Mammary epithelial cell (primary cell): ENCODE measurements at regions not wholly inside any gene's neighbourhood (a gene's known extent, or its start where the extent isn't known, plus 50 kb on each side); places are given as distances from the start of the nearest gene placed in this dataset.

Source experiments
- EZH2 ChIP-seq: IDR thresholded peaks from 2 replicates; pipeline ENCODE4 v1.6.1; 2012; ENCODE audit warnings: low read length, inconsistent platforms, borderline replicate concordance
- TF ChIP-seq, protein P1 (sequence below), 2 donors: IDR thresholded peaks in 1 of 2; conservative IDR thresholded peaks in 1 of 2; 2 replicates each; pipeline ENCODE4 v1.5.1; 2011 to 2012; ENCODE audit warnings: inconsistent platforms in 2 of 2, low read length in 2 of 2, mild to moderate bottlenecking in 2 of 2, control low read depth in 1 of 2, low read depth in 1 of 2; ENCODE audit not compliant: insufficient read depth in 1 of 2; ENCODE audit errors: extremely low read depth in 1 of 2

DNA sequence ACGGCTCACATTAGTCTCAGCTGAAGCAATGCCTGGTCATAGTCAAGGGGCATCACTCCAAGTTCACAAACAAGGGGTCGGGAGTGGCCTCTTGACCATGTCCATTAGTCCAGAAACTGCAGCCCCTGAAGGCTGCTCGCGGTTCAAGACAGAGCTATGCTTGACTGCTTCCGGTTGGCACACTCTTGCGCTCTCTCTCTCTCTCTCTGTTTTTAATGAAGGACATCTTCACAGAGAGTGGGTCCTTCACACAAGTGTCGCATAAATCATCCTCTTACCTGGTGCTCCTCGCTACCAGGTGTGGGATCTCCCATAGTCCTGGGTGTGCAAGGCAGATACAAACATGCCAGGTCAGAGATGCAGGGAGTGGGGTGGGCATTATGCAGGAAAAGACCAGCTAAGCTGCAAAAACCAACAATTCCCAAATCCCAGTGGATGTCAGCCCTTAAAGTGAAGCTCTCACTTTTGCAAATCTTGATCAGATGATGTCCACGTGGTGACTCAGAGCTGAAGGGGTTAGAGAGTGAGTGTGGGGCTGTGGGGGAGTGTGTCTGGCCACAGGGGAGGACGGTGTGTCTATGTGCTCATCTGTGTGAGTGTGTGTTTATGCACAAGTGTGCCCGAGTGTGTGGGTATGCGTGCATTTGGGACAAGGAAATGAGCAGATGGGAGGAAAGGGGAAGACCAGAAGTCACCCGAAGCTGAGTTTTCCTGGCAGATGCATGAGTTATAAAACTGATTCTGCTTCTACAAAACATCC lies 83.7 kb upstream of the PPP2R2D start:
- TF ChIP-seq, protein P1, sequence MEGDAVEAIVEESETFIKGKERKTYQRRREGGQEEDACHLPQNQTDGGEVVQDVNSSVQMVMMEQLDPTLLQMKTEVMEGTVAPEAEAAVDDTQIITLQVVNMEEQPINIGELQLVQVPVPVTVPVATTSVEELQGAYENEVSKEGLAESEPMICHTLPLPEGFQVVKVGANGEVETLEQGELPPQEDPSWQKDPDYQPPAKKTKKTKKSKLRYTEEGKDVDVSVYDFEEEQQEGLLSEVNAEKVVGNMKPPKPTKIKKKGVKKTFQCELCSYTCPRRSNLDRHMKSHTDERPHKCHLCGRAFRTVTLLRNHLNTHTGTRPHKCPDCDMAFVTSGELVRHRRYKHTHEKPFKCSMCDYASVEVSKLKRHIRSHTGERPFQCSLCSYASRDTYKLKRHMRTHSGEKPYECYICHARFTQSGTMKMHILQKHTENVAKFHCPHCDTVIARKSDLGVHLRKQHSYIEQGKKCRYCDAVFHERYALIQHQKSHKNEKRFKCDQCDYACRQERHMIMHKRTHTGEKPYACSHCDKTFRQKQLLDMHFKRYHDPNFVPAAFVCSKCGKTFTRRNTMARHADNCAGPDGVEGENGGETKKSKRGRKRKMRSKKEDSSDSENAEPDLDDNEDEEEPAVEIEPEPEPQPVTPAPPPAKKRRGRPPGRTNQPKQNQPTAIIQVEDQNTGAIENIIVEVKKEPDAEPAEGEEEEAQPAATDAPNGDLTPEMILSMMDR (conservative IDR thresholded peaks at IDR 0.05 in 1 of 2, IDR thresholded peaks at IDR 0.05 in 1 of 2; ENCODE audit: extremely low read depth in 1 of 2, insufficient read depth in 1 of 2, low read depth in 1 of 2, low read length in 2 of 2), result no peak
- TF ChIP-seq EZH2, result no peak
